ENCODE measurements at regions not wholly inside any gene's neighbourhood (a gene's known extent, or its start where the extent isn't known, plus 50 kb on each side); places are given as distances from the start of the nearest gene placed in this dataset.

- H3K27me3 ChIP-seq (ENCODE audit: control insufficient read depth in 3 of 3, insufficient read depth in 3 of 3, low read length in 2 of 3), result no peaks in the 10 kb centered on the region
- no peak for TF ChIP-seq CTCF (IDR thresholded peaks at IDR 0.05; ENCODE audit: control extremely low read depth, extremely low read depth)
- H3K27ac ChIP-seq (ENCODE audit: low read depth in 1 of 2, low read length in 1 of 2), result no peak overlapping the region
- 100% methylated on average over 1 of the region's 1 CpG for WGBS, 2 donors
- H3K4me3 ChIP-seq, result no peak overlapping the region
- no peak overlapping the region for H3K9ac ChIP-seq (ENCODE audit: insufficient read depth in 1 of 2, low read length in 2 of 2)
- ATAC-seq (ENCODE audit: insufficient read depth, low FRiP score) (no peak), DNase-seq (no peak)
- H3K4me1 ChIP-seq (ENCODE audit: control insufficient read depth in 5 of 5, insufficient read depth in 5 of 5, low read length in 5 of 5), result peaks cover 0 to 35% (median 9%) of the 10 kb centered on the region in 5 donors
- no peaks in the 10 kb centered on the region for H3K36me3 ChIP-seq (ENCODE audit: control insufficient read depth in 4 of 4, insufficient read depth in 4 of 4, low read length in 4 of 4)
- H3K9me3 ChIP-seq (ENCODE audit: control insufficient read depth in 4 of 4, insufficient read depth in 3 of 4, low read length in 3 of 4), result no peaks in the 10 kb centered on the region
Observed at GRCh38 chr2:236965841-236966096, 119.9 kb upstream of the COPS8 start.

GRCh38 chr2:236967499-236967783, 118.2 kb upstream of the COPS8 start:
- TF ChIP-seq CTCF (IDR thresholded peaks at IDR 0.05; ENCODE audit: control extremely low read depth, extremely low read depth), result no peak
- H3K36me3 ChIP-seq (ENCODE audit: control insufficient read depth in 4 of 4, insufficient read depth in 4 of 4, low read length in 4 of 4), result no peaks in the 10 kb centered on the region
- H3K4me3 ChIP-seq, result no peak overlapping the region
- DNase-seq (no peak), ATAC-seq (ENCODE audit: insufficient read depth, low FRiP score) (no peak)
- H3K9me3 ChIP-seq (ENCODE audit: control insufficient read depth in 4 of 4, insufficient read depth in 3 of 4, low read length in 3 of 4), result no peaks in the 10 kb centered on the region
- 83 to 91% methylated on average over 4 of the region's 4 CpGs for WGBS, 2 donors
- no peak overlapping the region for H3K9ac ChIP-seq (ENCODE audit: insufficient read depth in 1 of 2, low read length in 2 of 2)
- no peak overlapping the region for H3K27ac ChIP-seq (ENCODE audit: low read depth in 1 of 2, low read length in 1 of 2)
- no peaks in the 10 kb centered on the region for H3K27me3 ChIP-seq (ENCODE audit: control insufficient read depth in 3 of 3, insufficient read depth in 3 of 3, low read length in 2 of 3)
- H3K4me1 ChIP-seq (ENCODE audit: control insufficient read depth in 5 of 5, insufficient read depth in 5 of 5, low read length in 5 of 5), result peaks cover 0 to 51% (median 17%) of the 10 kb centered on the region in 5 donors

- no peak for ATAC-seq (ENCODE audit: insufficient read depth, low FRiP score)
- no peaks in the 10 kb centered on the region for H3K9me3 ChIP-seq (ENCODE audit: control insufficient read depth in 4 of 4, insufficient read depth in 3 of 4, low read length in 3 of 4)
- no peak for DNase-seq
- no peak for TF ChIP-seq CTCF (IDR thresholded peaks at IDR 0.05; ENCODE audit: control extremely low read depth, extremely low read depth)
- H3K36me3 ChIP-seq (ENCODE audit: control insufficient read depth in 4 of 4, insufficient read depth in 4 of 4, low read length in 4 of 4), result no peaks in the 10 kb centered on the region
- no peak overlapping the region for H3K27ac ChIP-seq (ENCODE audit: low read depth in 1 of 2, low read length in 1 of 2)
- no peak overlapping the region for H3K4me3 ChIP-seq
- 64 to 77% methylated on average over 10 of the region's 10 CpGs for WGBS, 2 donors
- no peak overlapping the region for H3K9ac ChIP-seq (ENCODE audit: insufficient read depth in 1 of 2, low read length in 2 of 2)
- no peaks in the 10 kb centered on the region for H3K27me3 ChIP-seq (ENCODE audit: control insufficient read depth in 3 of 3, insufficient read depth in 3 of 3, low read length in 2 of 3)
- peaks cover 0 to 60% (median 25%) of the 10 kb centered on the region in 5 donors for H3K4me1 ChIP-seq (ENCODE audit: control insufficient read depth in 5 of 5, insufficient read depth in 5 of 5, low read length in 5 of 5)
Observed at GRCh38 chr2:236968101-236968879, 117.4 kb upstream of the COPS8 start.
